Mesendoderm (in vitro differentiated cells): ENCODE measurements at regions not wholly inside any gene's neighbourhood (a gene's known extent, or its start where the extent isn't known, plus 50 kb on each side); places are given as distances from the start of the nearest gene placed in this dataset.
A peak's percentile ranks its signal among the peaks of the same experiment; 100 is the strongest.

Source experiments
- DNase-seq: peaks from one replicate; pipeline ENCODE4 v3.0.0; 2013
- H2AK5ac ChIP-seq: 2 replicates; pipeline ENCODE4 v1.6.1; 2013; ENCODE audit warnings: low read length, inconsistent platforms
- H2BK120ac ChIP-seq: 2 replicates; pipeline ENCODE4 v1.6.1; 2013; ENCODE audit warnings: low read depth, mild to moderate bottlenecking, low read length, moderate library complexity, mixed read lengths
- H2BK15ac ChIP-seq: replicated peaks from 2 replicates; pipeline ENCODE4 v1.6.1; 2013; ENCODE audit warnings: low read depth, mild to moderate bottlenecking, moderate library complexity
- H2BK5ac ChIP-seq: 2 replicates; pipeline ENCODE4 v1.6.1; 2013; ENCODE audit warnings: low read length, inconsistent platforms
- H3K18ac ChIP-seq: 2 replicates; pipeline ENCODE4 v1.6.1; 2013; ENCODE audit warnings: mild to moderate bottlenecking, low read length, mixed read lengths
- H3K23ac ChIP-seq: one replicate; pipeline ENCODE4 v1.6.1; 2013; ENCODE audit warnings: low read length
- H3K27ac ChIP-seq: 2 replicates; pipeline ENCODE4 v1.5.1; 2013; ENCODE audit warnings: low read depth, mild to moderate bottlenecking, inconsistent platforms, low read length, moderate library complexity
- H3K27me3 ChIP-seq: 2 replicates; pipeline ENCODE4 v1.6.1; 2013; ENCODE audit warnings: low read length, control low read depth, mild to moderate bottlenecking, inconsistent platforms; ENCODE audit not compliant: insufficient read depth, poor library complexity
- H3K36me3 ChIP-seq: 2 replicates; pipeline ENCODE4 v1.6.1; 2013; ENCODE audit warnings: low read length, inconsistent platforms; ENCODE audit not compliant: control insufficient read depth, insufficient read depth
- H3K4ac ChIP-seq: one replicate; pipeline ENCODE4 v1.6.1; 2013; ENCODE audit warnings: low read depth, mild to moderate bottlenecking, low read length, moderate library complexity
- H3K4me1 ChIP-seq: 2 replicates; pipeline ENCODE4 v1.6.1; 2013; ENCODE audit warnings: low read depth, low read length, inconsistent platforms; ENCODE audit not compliant: control insufficient read depth
- H3K4me2 ChIP-seq: 2 replicates; pipeline ENCODE4 v1.6.1; 2013; ENCODE audit warnings: low read length
- H3K4me3 ChIP-seq: 2 replicates; pipeline ENCODE4 v1.5.1; 2013; ENCODE audit warnings: mild to moderate bottlenecking, low read length
- H3K56ac ChIP-seq: one replicate; pipeline ENCODE4 v1.6.1; 2013; ENCODE audit warnings: low read length
- H3K79me1 ChIP-seq: 2 replicates; pipeline ENCODE4 v1.6.1; 2013; ENCODE audit warnings: low read length, inconsistent platforms
- H3K79me2 ChIP-seq: 2 replicates; pipeline ENCODE4 v1.6.1; 2013; ENCODE audit warnings: mild to moderate bottlenecking, low read length; ENCODE audit not compliant: control insufficient read depth, insufficient read depth
- H3K9ac ChIP-seq: 2 replicates; pipeline ENCODE4 v1.6.1; 2013; ENCODE audit warnings: low read length, inconsistent platforms
- H4K5ac ChIP-seq: one replicate; pipeline ENCODE4 v1.6.1; 2013; ENCODE audit warnings: low read length
- H4K8ac ChIP-seq: one replicate; pipeline ENCODE4 v1.6.1; 2013; ENCODE audit warnings: low read depth, mild to moderate bottlenecking, control low read depth, low read length, moderate library complexity
- WGBS: extraction: QIAGEN DNeasy Blood & Tissue Kit; methylation state at CpG from one replicate; pipeline ENCODE4 v1.1.7; 2013; ENCODE audit warnings: low lambda C conversion rate, missing lambda C conversion rate; ENCODE audit not compliant: insufficient coverage; ENCODE audit errors: extremely low coverage; 5-methylcytosine and 5-hydroxymethylcytosine counted together

GRCh38 chr18:53920312-53921075, 304.0 kb downstream of the MBD2 start:
- Histone ChIP-seq H3K36me3 (no peaks in the 10 kb centered on the region), H2BK120ac (no peak overlapping the region), H3K27ac (no peak overlapping the region), H3K56ac (no peak overlapping the region), H2AK5ac (no peak overlapping the region), H3K4ac (no peak overlapping the region), H3K27me3 (no peaks in the 10 kb centered on the region), H2BK15ac (no peak overlapping the region), H3K23ac (no peak overlapping the region), H4K5ac (no peak overlapping the region), H3K4me1 (no peaks in the 10 kb centered on the region), H3K4me2 (no peak overlapping the region), H3K9ac (no peak overlapping the region), H3K18ac (no peak overlapping the region), H2BK5ac (no peak overlapping the region), H3K79me1 (no peaks in the 10 kb centered on the region), H3K79me2 (no peaks in the 10 kb centered on the region), H3K4me3 (no peak overlapping the region), H4K8ac (no peak overlapping the region)
- no CpG with 5 or more reads among the region's 25 CpGs for WGBS
- DNase-seq: no peak

DNA sequence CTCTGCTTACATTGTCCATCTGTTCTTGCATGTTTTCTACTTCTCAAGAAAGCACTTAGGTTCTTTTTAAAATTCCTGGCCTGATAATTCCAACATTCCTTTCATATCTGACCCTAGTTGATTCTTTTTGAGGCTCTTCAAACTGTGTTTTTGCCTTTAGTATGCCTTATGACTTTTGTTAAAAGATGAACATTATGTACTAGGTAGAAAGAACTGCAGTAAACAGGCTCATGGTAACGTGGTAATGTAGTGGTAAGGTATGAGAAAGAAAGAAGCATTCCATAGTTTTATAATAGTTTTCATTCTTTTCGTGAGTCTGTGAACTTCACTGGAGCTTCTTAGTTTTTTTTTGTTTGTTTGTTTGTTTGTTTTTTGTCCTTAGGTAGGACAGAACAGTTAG, 306.4 kb downstream of the MBD2 start:
- DNase-seq: no peak
- H3K4me3 ChIP-seq: no peak overlapping the region
- H3K27me3 ChIP-seq: no peaks in the 10 kb centered on the region

GRCh38 chr18:53911200-53911599, 313.3 kb downstream of the MBD2 start:
- Histone ChIP-seq H3K36me3 (no peaks in the 10 kb centered on the region), H3K27ac (no peak overlapping the region), H3K4me3 (no peak overlapping the region), H4K5ac (no peak overlapping the region), H3K56ac (peak overlapping the region; percentile 25), H2BK15ac (no peak overlapping the region), H3K27me3 (no peaks in the 10 kb centered on the region), H3K23ac (no peak overlapping the region), H4K8ac (no peak overlapping the region), H2BK5ac (no peak overlapping the region), H3K4me1 (no peaks in the 10 kb centered on the region), H2BK120ac (no peak overlapping the region), H3K79me2 (no peaks in the 10 kb centered on the region), H3K18ac (no peak overlapping the region), H3K4ac (no peak overlapping the region), H2AK5ac (no peak overlapping the region), H3K4me2 (no peak overlapping the region), H3K79me1 (no peaks in the 10 kb centered on the region), H3K9ac (no peak overlapping the region)
- no peak for DNase-seq
- WGBS: no CpG with 5 or more reads among the region's 2 CpGs

More for the DNA sequence above, 306.4 kb downstream of the MBD2 start:
- no peak overlapping the region for H2BK120ac ChIP-seq
- no peaks in the 10 kb centered on the region for H3K36me3 ChIP-seq
- no peak overlapping the region for H3K4me2 ChIP-seq
- H2AK5ac ChIP-seq: no peak overlapping the region
- no peak overlapping the region for H3K9ac ChIP-seq
- H3K27ac ChIP-seq: no peak overlapping the region
- H3K56ac ChIP-seq: no peak overlapping the region
- no peak overlapping the region for H2BK5ac ChIP-seq
- H3K23ac ChIP-seq: no peak overlapping the region
- no CpG with 5 or more reads among the region's 2 CpGs for WGBS
- H4K5ac ChIP-seq: no peak overlapping the region
- H3K79me2 ChIP-seq: no peaks in the 10 kb centered on the region
- no peak overlapping the region for H2BK15ac ChIP-seq
- no peak overlapping the region for H3K4ac ChIP-seq
- H3K4me1 ChIP-seq: no peaks in the 10 kb centered on the region
- no peaks in the 10 kb centered on the region for H3K79me1 ChIP-seq
- no peak overlapping the region for H4K8ac ChIP-seq
- no peak overlapping the region for H3K18ac ChIP-seq

DNA sequence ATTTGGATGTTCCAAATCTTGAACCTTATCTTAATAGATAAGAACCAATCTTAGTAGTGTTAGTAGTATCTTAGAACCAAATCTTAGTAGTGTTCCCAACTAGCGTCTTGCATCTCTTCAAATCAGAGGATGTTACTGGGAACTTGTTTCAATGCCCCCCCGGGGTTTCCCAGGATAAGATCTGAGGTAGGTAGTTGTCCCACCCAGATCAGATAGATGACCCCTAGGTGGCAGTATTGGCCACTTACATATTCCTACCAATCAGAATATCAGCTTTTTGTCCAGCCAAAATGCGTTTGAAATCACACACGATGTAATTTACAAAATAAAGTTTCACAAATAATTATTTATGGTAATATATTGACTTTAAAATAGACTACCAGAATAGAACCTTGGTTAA, 314.8 kb downstream of the MBD2 start:
- Histone ChIP-seq H3K4me3 (no peak overlapping the region), H3K4me1 (no peaks in the 10 kb centered on the region), H3K27me3 (no peaks in the 10 kb centered on the region), H4K5ac (no peak overlapping the region), H3K9ac (no peak overlapping the region), H2BK5ac (no peak overlapping the region), H4K8ac (no peak overlapping the region), H2AK5ac (no peak overlapping the region), H3K27ac (no peak overlapping the region), H3K36me3 (no peaks in the 10 kb centered on the region), H3K18ac (no peak overlapping the region), H2BK15ac (no peak overlapping the region), H3K4me2 (no peak overlapping the region), H3K56ac (no peak overlapping the region), H3K79me1 (no peaks in the 10 kb centered on the region), H3K4ac (no peak overlapping the region), H2BK120ac (no peak overlapping the region), H3K23ac (no peak overlapping the region), H3K79me2 (no peaks in the 10 kb centered on the region)
- no CpG with 5 or more reads among the region's 4 CpGs for WGBS
- DNase-seq: peak; percentile 92

- H4K8ac ChIP-seq: no peak overlapping the region
- H2AK5ac ChIP-seq: no peak overlapping the region
- no peaks in the 10 kb centered on the region for H3K79me1 ChIP-seq
- no peak overlapping the region for H3K4me3 ChIP-seq
- no peak overlapping the region for H3K9ac ChIP-seq
- no peaks in the 10 kb centered on the region for H3K79me2 ChIP-seq
- no peak overlapping the region for H2BK15ac ChIP-seq
- no peak overlapping the region for H3K4ac ChIP-seq
- H2BK120ac ChIP-seq: no peak overlapping the region
- H3K27me3 ChIP-seq: no peaks in the 10 kb centered on the region
- H3K27ac ChIP-seq: no peak overlapping the region
- no peaks in the 10 kb centered on the region for H3K36me3 ChIP-seq
- no peak overlapping the region for H4K5ac ChIP-seq
- H3K23ac ChIP-seq: no peak overlapping the region
- H3K18ac ChIP-seq: no peak overlapping the region
- no peak overlapping the region for H3K4me2 ChIP-seq
- no peaks in the 10 kb centered on the region for H3K4me1 ChIP-seq
- H2BK5ac ChIP-seq: no peak overlapping the region
- no peak for DNase-seq
- H3K56ac ChIP-seq: no peak overlapping the region
Observed at GRCh38 chr18:53907921-53908320, 316.5 kb downstream of the MBD2 start.

GRCh38 chr18:53906681-53907080, 317.8 kb downstream of the MBD2 start:
- Histone ChIP-seq H2BK15ac (no peak overlapping the region), H4K8ac (no peak overlapping the region), H3K18ac (no peak overlapping the region), H3K4me1 (no peaks in the 10 kb centered on the region), H4K5ac (no peak overlapping the region), H3K4me2 (no peak overlapping the region), H3K36me3 (no peaks in the 10 kb centered on the region), H3K27ac (no peak overlapping the region), H2BK5ac (no peak overlapping the region), H3K79me2 (no peaks in the 10 kb centered on the region), H3K27me3 (no peaks in the 10 kb centered on the region), H2BK120ac (no peak overlapping the region), H3K4ac (no peak overlapping the region), H3K9ac (no peak overlapping the region), H3K56ac (no peak overlapping the region), H3K23ac (no peak overlapping the region), H2AK5ac (no peak overlapping the region), H3K79me1 (no peaks in the 10 kb centered on the region), H3K4me3 (no peak overlapping the region)
- WGBS: no CpG with 5 or more reads among the region's 2 CpGs
- DNase-seq: no peak
